ENCODE measurements at regions not wholly inside any gene's neighbourhood (a gene's known extent, or its start where the extent isn't known, plus 50 kb on each side); places are given as distances from the start of the nearest gene placed in this dataset.

- TF ChIP-seq CTCF (IDR thresholded peaks at IDR 0.05; ENCODE audit: poor library complexity, severe bottlenecking) (no peak), SMC3 (conservative IDR thresholded peaks at IDR 0.05; ENCODE audit: poor library complexity) (no peak)
These were observed 108.8 kb downstream of the B3GNT2 start for GRCh38 chr2:62304429-62305417.
